H9 (cell line): ENCODE measurements at regions not wholly inside any gene's neighbourhood (a gene's known extent, or its start where the extent isn't known, plus 50 kb on each side); places are given as distances from the start of the nearest gene placed in this dataset.

Experiments used
- DNase-seq: peaks from one replicate; pipeline ENCODE4 v3.0.0-alpha.2; 2017
- H2AFZ ChIP-seq: one replicate; pipeline ENCODE4 v1.6.1; 2013; ENCODE audit warnings: mild to moderate bottlenecking, low read length, control low read depth, moderate library complexity
- H2AK5ac ChIP-seq: 2 replicates; pipeline ENCODE4 v1.6.1; 2013; ENCODE audit warnings: low read length, control low read depth, mixed read lengths; ENCODE audit not compliant: insufficient read length
- H2BK120ac ChIP-seq: one replicate; pipeline ENCODE4 v1.6.1; 2013; ENCODE audit warnings: low read depth, mild to moderate bottlenecking, low read length, control low read depth, inconsistent platforms; ENCODE audit not compliant: poor library complexity, severe bottlenecking
- H2BK12ac ChIP-seq: 2 replicates; pipeline ENCODE4 v1.6.1; 2013; ENCODE audit warnings: low read length, control low read depth, mixed read lengths, low read depth; ENCODE audit not compliant: insufficient read length
- H2BK15ac ChIP-seq: 2 replicates; pipeline ENCODE4 v1.6.1; 2013; ENCODE audit warnings: low read depth, low read length, control low read depth
- H2BK20ac ChIP-seq: one replicate; pipeline ENCODE4 v1.6.1; 2013; ENCODE audit warnings: low read depth, mild to moderate bottlenecking, low read length, control low read depth, inconsistent platforms; ENCODE audit not compliant: poor library complexity, severe bottlenecking
- H2BK5ac ChIP-seq: 2 replicates; pipeline ENCODE4 v1.6.1; 2013; ENCODE audit warnings: low read length, control low read depth, mixed read lengths; ENCODE audit not compliant: insufficient read length
- H3K14ac ChIP-seq: 2 replicates; pipeline ENCODE4 v1.6.1; 2013; ENCODE audit warnings: low read length, control low read depth; ENCODE audit not compliant: insufficient read depth
- H3K18ac ChIP-seq: 2 replicates; pipeline ENCODE4 v1.6.1; 2013; ENCODE audit warnings: low read depth, mild to moderate bottlenecking, mixed read lengths, low read length, control low read depth; ENCODE audit not compliant: insufficient read length
- H3K23ac ChIP-seq: 2 replicates; pipeline ENCODE4 v1.6.1; 2013; ENCODE audit warnings: low read length, control low read depth, mixed read lengths, low read depth; ENCODE audit not compliant: insufficient read length
- H3K23me2 ChIP-seq: 2 replicates; pipeline ENCODE4 v1.6.1; 2013; ENCODE audit warnings: low read depth, mild to moderate bottlenecking, mixed read lengths, low read length, control low read depth; ENCODE audit not compliant: insufficient read length, poor library complexity, severe bottlenecking
- H3K27ac ChIP-seq: 2 replicates; pipeline ENCODE4 v1.5.1; 2013; ENCODE audit warnings: low read length, control low read depth, mixed read lengths, low read depth; ENCODE audit not compliant: insufficient read length
- H3K27me3 ChIP-seq: 2 replicates; pipeline ENCODE4 v1.6.1; 2013; ENCODE audit warnings: low read length, control low read depth, inconsistent platforms; ENCODE audit not compliant: insufficient read depth
- H3K4ac ChIP-seq: 2 replicates; pipeline ENCODE4 v1.6.1; 2013; ENCODE audit warnings: low read depth, mild to moderate bottlenecking, control low read depth, inconsistent platforms, low read length, moderate library complexity
- H3K4me1 ChIP-seq: 2 replicates; pipeline ENCODE4 v1.6.1; 2013; ENCODE audit warnings: low read length, control low read depth, inconsistent platforms; ENCODE audit not compliant: insufficient read depth
- H3K4me2 ChIP-seq: 2 replicates; pipeline ENCODE4 v1.6.1; 2013; ENCODE audit warnings: low read length, control low read depth, mixed read lengths; ENCODE audit not compliant: insufficient read length, insufficient read depth
- H3K56ac ChIP-seq: 2 replicates; pipeline ENCODE4 v1.6.1; 2013; ENCODE audit warnings: low read depth, mild to moderate bottlenecking, mixed read lengths, low read length, control low read depth; ENCODE audit not compliant: insufficient read length
- H3K79me1 ChIP-seq: 2 replicates; pipeline ENCODE4 v1.6.1; 2013; ENCODE audit warnings: low read depth, mild to moderate bottlenecking, moderate library complexity, low read length, control low read depth, inconsistent platforms; ENCODE audit not compliant: insufficient read depth, poor library complexity, severe bottlenecking
- H3K79me2 ChIP-seq: 2 replicates; pipeline ENCODE4 v1.6.1; 2013; ENCODE audit warnings: low read length, control low read depth, inconsistent platforms; ENCODE audit not compliant: insufficient read depth
- H3K9ac ChIP-seq: 2 replicates; pipeline ENCODE4 v1.6.1; 2013; ENCODE audit warnings: low read length, control low read depth, mixed read lengths; ENCODE audit not compliant: insufficient read length; ENCODE audit errors: extremely low read depth
- H3K9me3 ChIP-seq: one replicate; pipeline ENCODE4 v1.6.1; 2013; ENCODE audit warnings: low read depth, low read length, inconsistent platforms; ENCODE audit not compliant: control insufficient read depth
- H3T11ph ChIP-seq: one replicate; pipeline ENCODE4 v1.6.1; 2013; ENCODE audit warnings: mild to moderate bottlenecking, low read length, control low read depth, inconsistent platforms
- H4K20me1 ChIP-seq: one replicate; pipeline ENCODE4 v1.6.1; 2013; ENCODE audit not compliant: control insufficient read depth, insufficient read length, insufficient read depth
- H4K5ac ChIP-seq: 2 replicates; pipeline ENCODE4 v1.6.1; 2013; ENCODE audit warnings: low read depth, mild to moderate bottlenecking, mixed read lengths, low read length, control low read depth; ENCODE audit not compliant: insufficient read length
- H4K8ac ChIP-seq: replicated peaks from 2 replicates; pipeline ENCODE4 v1.6.1; 2013; ENCODE audit warnings: low read length, control low read depth, mixed read lengths, low read depth; ENCODE audit not compliant: insufficient read length
- H4K91ac ChIP-seq: 2 replicates; pipeline ENCODE4 v1.6.1; 2013; ENCODE audit warnings: low read depth, mild to moderate bottlenecking, moderate library complexity, mixed read lengths, low read length, control low read depth; ENCODE audit not compliant: insufficient read length
- H3K27ac Mint-ChIP-seq, 3 experiments: 2 replicates in 2 of 3; 3 replicates in 1 of 3; pipeline ENCODE4 v1.8.0; 2020 to 2021; ENCODE audit warnings: mixed read lengths in 3 of 3, mild to moderate bottlenecking in 1 of 3, moderate library complexity in 1 of 3
- H3K27me3 Mint-ChIP-seq: 2 replicates; pipeline ENCODE4 v1.8.0; 2021; ENCODE audit warnings: low read depth, mild to moderate bottlenecking, moderate library complexity, mixed read lengths
- H3K36me3 Mint-ChIP-seq, 3 experiments: 2 replicates in 2 of 3; 3 replicates in 1 of 3; pipeline ENCODE4 v1.8.0; 2020 to 2021; ENCODE audit warnings: low read depth in 3 of 3, mixed read lengths in 3 of 3; ENCODE audit not compliant: insufficient read depth in 1 of 3
- H3K4me1 Mint-ChIP-seq, 2 experiments: 2 replicates each; pipeline ENCODE4 v1.8.0; 2020; ENCODE audit warnings: mixed read lengths in 2 of 2
- H3K4me3 Mint-ChIP-seq, 2 experiments: 2 replicates in 1 of 2; 3 replicates in 1 of 2; pipeline ENCODE4 v1.8.0; 2020 to 2021; ENCODE audit warnings: mild to moderate bottlenecking in 2 of 2, mixed read lengths in 2 of 2, moderate library complexity in 1 of 2
- H3K9me3 Mint-ChIP-seq, 2 experiments: 2 replicates in 1 of 2; 3 replicates in 1 of 2; pipeline ENCODE4 v1.8.0; 2020; ENCODE audit warnings: mild to moderate bottlenecking in 2 of 2, mixed read lengths in 2 of 2, moderate library complexity in 1 of 2
- CTCF ChIP-seq: fragments of 200-600 bp; sonication (generic); conservative IDR thresholded peaks from 3 replicates; pipeline ENCODE4 v1.8.0; 2021; ENCODE audit warnings: antibody characterized with exemption, mild to moderate bottlenecking
- WGBS: extraction: QIAGEN DNeasy Blood & Tissue Kit; methylation state at CpG from one replicate; pipeline ENCODE4 v1.1.7; 2013; ENCODE audit warnings: missing lambda C conversion rate, low lambda C conversion rate, mixed read lengths; ENCODE audit not compliant: insufficient read length; ENCODE audit errors: extremely low coverage; 5-methylcytosine and 5-hydroxymethylcytosine counted together

- Histone ChIP-seq H3K79me2 (no peaks in the 10 kb centered on the region), H3K27me3 (no peaks in the 10 kb centered on the region), H3K27ac (no peak overlapping the region), H2BK15ac (no peak overlapping the region), H3K9me3 (no peaks in the 10 kb centered on the region), H2BK20ac (no peak overlapping the region), H2BK120ac (no peak overlapping the region), H4K8ac (no peak overlapping the region), H4K20me1 (no peaks in the 10 kb centered on the region), H3K4me2 (no peak overlapping the region), H2BK12ac (no peak overlapping the region), H3K14ac (no peak overlapping the region), H3K4ac (no peak overlapping the region), H2AK5ac (no peak overlapping the region), H2AFZ (no peak overlapping the region), H3K9ac (no peak overlapping the region), H3T11ph (no peak overlapping the region), H3K4me1 (no peaks in the 10 kb centered on the region), H3K56ac (no peak overlapping the region), H2BK5ac (no peak overlapping the region), H3K18ac (no peak overlapping the region), H3K23me2 (no peaks in the 10 kb centered on the region), H4K91ac (no peak overlapping the region), H3K23ac (no peak overlapping the region), H4K5ac (no peak overlapping the region), H3K79me1 (no peaks in the 10 kb centered on the region)
- no CpG with 5 or more reads among the region's 3 CpGs for WGBS
- DNase-seq: no peak
- peaks cover 6 to 7% of the 10 kb centered on the region in 2 experiments for H3K4me1 Mint-ChIP-seq
- no peaks in the 10 kb centered on the region for H3K9me3 Mint-ChIP-seq
- H3K36me3 Mint-ChIP-seq: no peaks in the 10 kb centered on the region; a peak in 1 of 7 replicates
- H3K27me3 Mint-ChIP-seq: no peaks in the 10 kb centered on the region
- H3K27ac Mint-ChIP-seq: no peak overlapping the region
- no peak overlapping the region for H3K4me3 Mint-ChIP-seq
- TF ChIP-seq CTCF: no peak
These were observed 57.0 kb upstream of the RGS7 start for GRCh38 chr1:241413974-241414373.
